ENCODE measurements at regions not wholly inside any gene's neighbourhood (a gene's known extent, or its start where the extent isn't known, plus 50 kb on each side); places are given as distances from the start of the nearest gene placed in this dataset.
"Not testable (repeated sequence)": the region's sequence is repeated elsewhere in the genome, so short reads cannot be mapped to it uniquely, and the experiment has no call there.

- not testable (repeated sequence) for H3K27ac ChIP-seq
Observed at GRCh38 chr1:146448212-146448876, 219.5 kb upstream of the NOTCH2NLA start.

GRCh38 chr1:146443871-146444222, 215.0 kb upstream of the NOTCH2NLA start:
- H3K27ac ChIP-seq, result not testable (repeated sequence)
- peak overlapping the region in 4 of 7 experiments; percentile 18 to 33 (median 30) for H3K4me3 ChIP-seq

More at GRCh38 chr1:146448212-146448876, 219.5 kb upstream of the NOTCH2NLA start:
- not testable (repeated sequence) for H3K4me3 ChIP-seq

GRCh38 chr1:146443088-146443870, 214.5 kb upstream of the NOTCH2NLA start:
- H3K4me3 ChIP-seq, result peak overlapping the region in 1 of 7 experiments; percentile 32
- H3K27ac ChIP-seq, result peak overlapping the region in 2 of 21 experiments; percentile 23 to 30

- H3K27ac ChIP-seq, H3K4me3 ChIP-seq: not testable (repeated sequence)
Observed at GRCh38 chr1:146438543-146438942, 209.7 kb upstream of the NOTCH2NLA start.

DNA sequence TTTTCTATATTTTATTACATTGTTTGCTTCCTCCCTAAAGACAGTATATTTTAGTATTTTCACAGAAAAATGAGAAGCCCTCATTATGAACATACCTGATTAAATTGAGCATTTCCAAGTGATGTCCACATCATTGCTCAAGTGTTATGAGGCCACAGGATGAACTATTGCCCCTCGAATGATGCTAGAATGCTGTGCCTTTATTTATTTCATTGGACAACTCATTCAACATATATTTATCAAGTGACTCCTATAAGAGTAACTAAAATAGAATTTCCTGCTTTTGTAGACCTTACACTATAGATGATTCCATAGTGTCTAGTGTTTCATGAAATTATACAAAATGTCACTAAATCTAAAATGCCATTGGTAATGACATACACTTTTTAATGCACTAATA, 187.8 kb upstream of the NOTCH2NLA start:
- H3K27ac ChIP-seq, H3K4me3 ChIP-seq: not testable (repeated sequence)

DNA sequence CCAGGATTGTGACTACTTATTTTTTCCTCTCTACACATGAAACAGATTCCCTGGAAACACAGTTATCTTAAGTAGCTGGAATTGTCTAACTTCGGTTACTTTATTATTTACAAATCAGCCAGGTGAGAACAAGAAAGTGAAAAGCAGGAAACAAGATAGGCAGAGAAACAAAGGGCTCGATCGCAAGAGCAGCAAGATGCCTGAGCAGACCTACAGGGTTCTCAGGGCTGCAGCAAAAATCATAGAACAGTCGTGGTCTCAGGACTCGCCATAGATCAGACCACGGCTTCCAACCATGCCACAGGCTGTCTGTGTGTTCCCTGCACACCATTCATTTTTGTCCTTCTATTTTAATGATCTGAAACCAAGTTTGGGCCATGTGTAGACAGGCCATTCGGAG, 186.2 kb upstream of the NOTCH2NLA start:
- not testable (repeated sequence) for H3K4me3 ChIP-seq
- H3K27ac ChIP-seq, result peak overlapping the region in 2 of 21 experiments; percentile 29 to 47

DNA sequence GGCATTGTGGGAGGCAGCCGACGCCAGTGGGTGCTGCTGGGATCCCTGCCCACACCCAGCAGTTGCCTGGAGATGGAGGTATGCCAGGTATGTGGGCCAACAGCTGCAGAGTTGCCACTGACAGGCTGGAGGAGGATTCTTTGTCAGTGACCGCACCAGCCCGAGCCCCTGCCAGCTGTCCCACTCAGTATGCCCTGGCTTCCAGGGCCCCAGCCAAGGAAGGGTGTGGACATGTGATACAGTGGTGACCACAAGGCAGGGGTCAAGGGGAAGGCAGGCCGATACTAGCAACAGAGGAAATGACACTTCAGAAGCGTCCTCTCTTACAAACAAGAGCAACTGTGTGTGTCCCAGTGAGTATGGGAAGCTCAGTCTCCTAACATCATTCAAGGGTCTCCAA, 185.1 kb upstream of the NOTCH2NLA start:
- H3K27ac ChIP-seq, result peak overlapping the region in 3 of 21 experiments; percentile 54 to 78 (median 75)

DNA sequence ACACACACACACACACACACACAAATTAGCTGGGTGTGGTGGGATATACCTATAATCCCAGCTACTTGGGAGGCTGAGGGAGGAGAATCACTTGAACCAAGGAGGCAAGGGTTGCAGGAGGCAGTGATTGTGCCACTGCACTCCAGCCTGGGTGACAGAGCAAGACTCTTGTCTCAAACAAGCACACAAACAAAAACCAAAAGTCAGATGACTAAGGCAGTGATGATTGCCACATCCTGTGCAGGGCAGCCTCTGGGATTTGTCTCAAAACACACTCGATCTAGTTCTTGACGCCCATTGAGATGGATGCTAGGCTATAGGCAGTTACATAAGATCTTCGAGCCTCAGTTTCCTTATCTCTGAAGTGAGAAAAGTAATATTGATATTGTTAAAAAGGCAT, 183.1 kb upstream of the NOTCH2NLA start:
- H3K4me3 ChIP-seq, result not testable (repeated sequence)
- H3K27ac ChIP-seq, result peak overlapping the region in 2 of 21 experiments; percentile 64 to 70

More for the DNA sequence above, 185.1 kb upstream of the NOTCH2NLA start:
- H3K4me3 ChIP-seq, result not testable (repeated sequence)

- Histone ChIP-seq H3K27ac (peak overlapping the region in 13 of 21 experiments; percentile 4 to 86 (median 62)), H3K4me3 (peak overlapping the region in 1 of 7 experiments; percentile 9)
Observed at GRCh38 chr1:146409817-146410441, 181.1 kb upstream of the NOTCH2NLA start.

- H3K27ac ChIP-seq, result peak overlapping the region in 11 of 21 experiments; percentile 4 to 86 (median 73)
- H3K4me3 ChIP-seq, result peak overlapping the region in 1 of 7 experiments; percentile 9
Observed at GRCh38 chr1:146409116-146409801, 180.4 kb upstream of the NOTCH2NLA start.

GRCh38 chr1:146401281-146401825, 172.5 kb upstream of the NOTCH2NLA start:
- not testable (repeated sequence) for H3K4me3 ChIP-seq
- peak overlapping the region in 4 of 21 experiments; percentile 29 to 76 (median 50) for H3K27ac ChIP-seq

DNA sequence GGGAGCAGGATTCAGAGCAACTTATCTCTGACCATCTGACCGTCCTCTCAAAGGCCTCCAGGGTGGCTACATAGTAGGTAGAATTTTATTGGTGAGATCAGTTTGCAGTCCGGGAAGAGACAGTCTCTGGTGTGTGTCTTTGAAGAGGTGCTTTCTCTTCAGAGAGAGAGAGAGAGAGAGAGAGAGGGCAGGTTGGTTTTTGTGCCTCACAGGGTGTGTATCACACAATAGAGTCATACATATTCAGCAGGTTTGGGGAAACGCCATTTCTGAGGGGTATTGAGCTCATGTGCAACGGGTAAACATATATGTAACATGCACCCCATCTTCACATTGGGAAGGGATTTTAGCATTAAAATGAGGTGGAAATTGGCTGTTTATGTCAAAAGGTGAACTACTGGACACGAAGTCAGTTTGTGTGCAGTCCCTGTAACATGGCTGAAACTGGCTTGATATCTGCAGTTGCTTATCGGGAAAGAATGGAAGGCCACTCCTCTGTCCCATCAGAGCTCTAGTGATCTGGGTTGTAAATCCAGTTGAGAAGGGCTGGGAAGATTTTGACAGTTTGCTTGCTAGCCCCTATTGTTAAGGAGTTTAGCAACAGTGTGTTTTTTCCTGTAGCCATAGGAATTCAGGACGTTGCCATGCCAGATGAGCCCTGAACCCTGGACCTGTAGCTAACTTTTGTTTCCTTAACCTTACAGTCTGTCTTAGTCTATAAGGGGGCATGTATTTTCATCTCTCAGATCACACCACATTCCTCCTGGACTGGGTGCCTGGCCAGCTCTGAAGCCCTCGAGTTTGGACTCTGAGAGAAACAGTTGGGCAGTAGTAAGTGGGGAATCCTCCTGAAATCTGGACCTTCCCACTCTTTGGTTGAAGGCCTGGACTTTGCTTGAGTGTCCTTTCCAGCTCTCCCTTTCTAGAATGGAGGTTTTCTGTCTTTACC, 171.6 kb upstream of the NOTCH2NLA start:
- peak overlapping the region in 5 of 21 experiments; percentile 34 to 76 (median 58) for H3K27ac ChIP-seq

GRCh38 chr1:146399225-146399624, 170.4 kb upstream of the NOTCH2NLA start:
- peak overlapping the region in 2 of 21 experiments; percentile 37 to 76 for H3K27ac ChIP-seq
- H3K4me3 ChIP-seq, result not testable (repeated sequence)

More for the DNA sequence above, 171.6 kb upstream of the NOTCH2NLA start:
- H3K4me3 ChIP-seq, result not testable (repeated sequence)

- H3K4me3 ChIP-seq, H3K27ac ChIP-seq: not testable (repeated sequence)
Observed at GRCh38 chr1:146396801-146397200, 168.0 kb upstream of the NOTCH2NLA start.

DNA sequence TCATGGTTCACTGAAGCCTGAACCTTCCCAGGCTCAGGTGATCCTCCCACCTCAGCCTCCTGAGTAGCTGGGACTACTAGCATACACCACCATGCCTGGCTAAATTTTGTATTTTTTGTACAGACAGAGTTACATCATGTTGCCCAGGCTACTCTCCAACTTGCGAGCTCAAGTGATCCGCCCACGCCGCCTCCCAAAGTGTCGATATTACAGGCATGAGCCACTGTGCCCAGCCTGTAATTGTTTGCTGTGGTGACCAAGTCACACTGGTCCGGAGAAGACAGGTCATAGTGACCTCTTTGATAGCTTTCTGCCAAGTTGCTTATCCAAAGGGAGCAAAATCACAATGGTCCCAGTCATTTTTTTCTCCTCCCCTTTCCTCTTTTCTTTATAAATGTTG, 167.4 kb upstream of the NOTCH2NLA start:
- H3K27ac ChIP-seq, H3K4me3 ChIP-seq: not testable (repeated sequence)

- H3K27ac ChIP-seq, H3K4me3 ChIP-seq: not testable (repeated sequence)
Observed at GRCh38 chr1:146393796-146394195, 165.0 kb upstream of the NOTCH2NLA start.

DNA sequence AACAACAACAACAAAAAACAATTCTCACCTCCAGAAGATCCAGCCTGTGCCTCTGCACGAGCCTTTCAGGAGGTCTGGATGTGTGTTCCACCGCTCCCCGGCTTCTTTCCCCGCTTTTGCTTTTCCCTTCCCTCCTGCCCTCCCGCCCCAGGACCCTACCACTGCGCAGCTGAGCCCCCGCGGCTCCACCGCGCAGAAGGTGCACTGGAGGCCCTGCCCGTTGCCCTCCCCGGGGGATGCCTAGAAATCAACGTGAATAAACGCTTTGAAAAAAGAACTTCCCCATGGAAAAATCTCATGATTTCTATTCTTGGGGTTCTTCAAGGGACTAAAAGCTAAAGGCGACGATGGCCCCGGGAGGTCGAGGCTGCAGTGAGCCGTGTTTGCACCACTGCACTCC, 164.3 kb upstream of the NOTCH2NLA start:
- not testable (repeated sequence) for H3K4me3 ChIP-seq, H3K27ac ChIP-seq

- H3K27ac ChIP-seq, H3K4me3 ChIP-seq: not testable (repeated sequence)
Observed at GRCh38 chr1:146389178-146389577, 160.4 kb upstream of the NOTCH2NLA start.
